NCI-H1436 (cell line): ENCODE measurements at regions not wholly inside any gene's neighbourhood (a gene's known extent, or its start where the extent isn't known, plus 50 kb on each side); places are given as distances from the start of the nearest gene placed in this dataset.
"Not testable (repeated sequence)": the region's sequence is repeated elsewhere in the genome, so short reads cannot be mapped to it uniquely, and the experiment has no call there.

Experiments
- DNase-seq: peaks from one replicate; lab custom pipeline; 2025; lab: John Stamatoyannopoulos, UW

DNA sequence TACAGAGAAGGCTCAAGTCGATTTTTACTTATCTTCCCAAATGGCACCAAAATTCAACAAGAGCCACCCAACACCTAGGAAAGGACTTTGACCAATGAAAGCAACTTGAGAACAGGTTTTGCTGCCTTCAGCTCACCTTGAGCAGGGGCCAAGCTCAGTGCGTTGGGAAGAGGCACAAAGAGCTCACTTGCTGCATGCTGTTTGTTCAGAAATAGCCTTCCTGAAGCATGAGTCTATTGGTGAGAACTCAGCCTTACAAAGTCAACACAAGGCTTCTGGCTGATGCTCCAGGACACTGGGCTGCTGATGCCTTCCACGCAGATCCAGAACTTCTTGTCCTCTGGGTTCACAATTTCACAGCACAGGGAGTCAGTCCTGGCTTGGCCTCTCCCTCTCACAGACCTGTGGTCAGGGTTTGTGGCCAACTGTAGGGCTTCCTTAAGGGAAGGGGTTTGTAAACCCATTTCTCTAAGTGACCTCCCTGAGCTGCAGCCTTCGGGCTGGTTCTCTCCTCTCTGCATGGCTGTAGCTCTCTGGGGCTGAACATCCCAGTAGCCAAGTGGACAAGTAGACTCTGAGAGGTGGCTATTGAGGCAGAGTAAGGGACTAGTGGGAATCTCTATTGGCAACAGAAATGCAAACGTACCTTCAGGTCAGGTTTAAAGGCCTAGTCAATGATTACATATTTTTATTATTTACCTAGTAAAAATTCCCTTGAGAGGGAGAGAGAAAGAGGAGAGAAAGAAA, 124.7 kb upstream of the GATA6 start:
- DNase-seq = no peak

DNA sequence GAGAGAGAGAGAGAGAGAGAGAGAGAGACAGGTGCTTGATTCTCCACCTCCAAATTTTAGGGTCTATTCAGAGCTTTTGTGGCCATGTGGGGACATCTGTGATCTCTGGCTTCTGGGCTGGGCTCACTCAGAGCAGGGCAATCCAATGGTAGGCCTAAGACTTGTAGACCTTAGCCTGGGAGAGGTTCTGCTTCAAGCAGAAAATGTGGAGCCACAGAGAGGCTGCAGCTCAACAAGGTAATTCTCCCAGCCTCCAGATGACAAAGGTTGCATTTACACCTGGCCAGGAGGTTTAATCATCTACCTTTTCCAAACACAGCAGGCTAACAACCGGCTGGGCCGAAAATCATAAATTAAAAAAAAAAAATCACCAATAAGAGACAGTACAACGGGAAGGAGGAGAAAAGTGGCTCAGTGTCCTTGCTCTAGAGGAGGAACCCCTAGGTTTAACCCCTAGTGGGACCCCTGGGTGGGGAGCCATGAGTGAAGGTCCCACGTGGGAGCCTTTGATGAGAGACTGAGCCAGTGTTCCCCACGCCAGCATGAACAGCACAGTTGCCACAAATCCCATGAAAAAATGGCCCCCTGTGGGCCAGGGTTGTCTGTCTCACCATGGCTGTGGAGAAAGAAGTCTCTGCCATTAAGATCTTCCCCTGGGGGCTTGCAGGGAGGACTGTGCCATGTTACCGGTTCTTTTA, 124.0 kb upstream of the GATA6 start:
- no peak for DNase-seq

DNA sequence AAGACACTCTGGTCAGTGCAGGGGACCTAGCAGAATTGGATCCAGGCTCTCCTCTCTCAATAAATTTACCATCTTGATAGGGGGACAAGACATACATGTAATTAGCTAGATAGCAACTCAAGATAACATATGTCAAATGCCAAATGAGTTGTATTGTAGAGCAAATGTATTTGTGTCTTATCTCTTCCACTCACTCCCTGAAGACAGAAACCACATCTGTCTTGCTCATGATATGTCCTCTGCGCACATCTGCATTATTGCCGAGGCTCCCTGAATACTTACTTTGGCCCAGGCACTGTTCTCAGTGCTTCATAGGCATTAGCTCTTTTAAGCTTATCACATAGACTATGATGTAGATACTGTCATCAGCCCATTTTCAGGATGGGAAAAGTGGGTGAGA, 122.9 kb upstream of the GATA6 start:
- DNase-seq = no peak

DNA sequence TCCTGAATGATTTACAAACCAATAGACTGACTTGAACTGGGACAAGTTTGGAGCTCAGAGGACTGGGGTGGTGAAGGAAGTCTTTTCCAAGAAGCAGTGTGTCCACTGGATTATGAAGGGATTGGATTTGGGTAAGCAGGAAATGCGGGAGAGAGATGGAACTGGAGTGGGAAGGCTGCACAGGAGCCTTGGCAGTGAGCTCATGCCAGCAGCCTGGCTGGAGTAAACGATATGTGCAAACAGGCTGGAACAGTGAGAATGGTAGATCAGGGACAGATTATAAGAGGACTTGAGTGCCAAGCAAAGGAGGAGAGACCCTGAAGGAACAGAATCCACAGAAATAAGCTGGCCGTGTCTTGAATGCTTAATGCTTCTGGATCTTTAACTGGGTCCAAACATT, 121.9 kb upstream of the GATA6 start:
- no peak for DNase-seq

DNA sequence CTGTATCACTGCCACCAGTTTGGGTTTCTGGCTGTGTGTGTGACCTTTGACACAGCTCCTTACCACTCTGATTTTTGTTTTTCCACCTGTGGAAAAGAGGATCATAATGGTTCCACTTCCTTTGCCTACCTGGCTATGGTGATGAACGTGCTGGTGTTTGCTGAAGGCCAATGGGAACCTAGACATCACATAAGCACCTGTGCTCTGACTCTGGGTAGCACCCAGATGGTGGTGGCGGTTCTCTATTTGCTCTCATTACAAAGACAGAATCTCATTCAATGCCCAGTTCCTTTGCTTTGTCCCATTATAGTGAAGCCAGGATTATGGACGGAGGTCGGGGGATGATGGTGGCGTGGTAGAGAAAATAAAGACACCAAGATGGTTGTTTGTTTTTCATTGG, 121.2 kb upstream of the GATA6 start:
- DNase-seq = no peak

DNA sequence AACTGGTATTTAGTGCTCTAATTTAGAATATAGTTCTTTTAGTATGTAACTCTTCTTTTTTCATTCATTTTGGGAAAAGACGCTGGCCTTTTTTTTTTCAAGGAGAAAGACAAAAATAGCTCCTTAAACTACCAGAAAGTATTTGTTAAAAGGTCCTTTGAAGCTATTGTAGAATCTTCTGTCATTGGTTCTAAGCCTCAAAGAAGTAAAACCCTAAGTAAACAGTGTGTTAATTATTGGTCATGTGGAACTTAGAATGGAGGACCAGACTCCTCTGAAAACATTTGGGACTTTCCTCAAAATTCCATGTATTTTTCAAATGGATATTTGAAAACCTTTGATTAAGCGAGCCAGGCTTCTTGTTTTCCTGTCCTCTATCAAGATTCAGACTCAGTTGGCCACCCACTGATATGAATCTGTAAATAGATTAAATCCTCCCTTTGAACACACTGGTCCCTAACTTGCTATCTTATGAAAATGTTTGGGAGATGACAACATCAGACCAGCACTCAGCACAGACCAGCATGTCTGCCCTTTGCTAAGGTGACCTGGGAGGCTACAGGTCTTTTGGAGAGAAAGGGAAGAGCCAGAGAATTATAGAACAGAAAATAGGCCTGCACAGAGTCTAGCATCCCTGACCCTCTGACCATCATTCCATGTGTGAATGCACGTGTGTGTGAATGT, 120.3 kb upstream of the GATA6 start:
- no peak for DNase-seq

DNA sequence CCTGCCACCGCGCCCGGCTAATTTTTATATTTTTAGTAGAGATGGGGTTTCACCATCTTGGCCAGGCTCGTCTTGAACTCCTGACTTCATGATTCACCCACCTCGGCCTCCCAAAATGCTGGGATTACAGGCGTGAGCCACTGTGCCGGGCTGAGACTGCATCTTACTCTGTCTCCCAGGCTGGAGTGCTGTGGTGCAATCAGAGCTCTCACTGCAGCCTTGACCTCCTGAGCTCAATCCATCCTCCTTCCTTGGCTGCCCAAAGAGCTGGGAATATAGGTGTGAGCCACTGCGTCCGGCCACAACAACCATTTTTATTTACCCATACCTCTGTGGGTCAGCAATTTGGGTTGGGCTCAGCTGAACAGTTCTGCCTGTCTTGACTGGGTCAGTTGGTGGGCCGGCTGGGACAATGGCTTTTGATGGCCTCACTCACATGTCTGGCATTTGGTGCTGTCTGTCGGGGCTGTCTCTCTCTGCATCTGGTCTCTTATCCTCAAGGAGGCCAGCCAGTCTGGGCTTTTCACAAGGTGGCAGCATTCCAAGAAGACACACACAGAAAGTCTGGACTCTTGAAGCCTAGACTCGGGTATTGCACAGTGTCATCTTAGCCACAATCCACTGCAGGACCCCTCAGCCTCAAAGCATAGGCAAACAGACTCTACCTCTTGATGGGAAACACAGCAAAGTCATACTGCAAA, 116.8 kb upstream of the GATA6 start:
- no peak for DNase-seq

DNA sequence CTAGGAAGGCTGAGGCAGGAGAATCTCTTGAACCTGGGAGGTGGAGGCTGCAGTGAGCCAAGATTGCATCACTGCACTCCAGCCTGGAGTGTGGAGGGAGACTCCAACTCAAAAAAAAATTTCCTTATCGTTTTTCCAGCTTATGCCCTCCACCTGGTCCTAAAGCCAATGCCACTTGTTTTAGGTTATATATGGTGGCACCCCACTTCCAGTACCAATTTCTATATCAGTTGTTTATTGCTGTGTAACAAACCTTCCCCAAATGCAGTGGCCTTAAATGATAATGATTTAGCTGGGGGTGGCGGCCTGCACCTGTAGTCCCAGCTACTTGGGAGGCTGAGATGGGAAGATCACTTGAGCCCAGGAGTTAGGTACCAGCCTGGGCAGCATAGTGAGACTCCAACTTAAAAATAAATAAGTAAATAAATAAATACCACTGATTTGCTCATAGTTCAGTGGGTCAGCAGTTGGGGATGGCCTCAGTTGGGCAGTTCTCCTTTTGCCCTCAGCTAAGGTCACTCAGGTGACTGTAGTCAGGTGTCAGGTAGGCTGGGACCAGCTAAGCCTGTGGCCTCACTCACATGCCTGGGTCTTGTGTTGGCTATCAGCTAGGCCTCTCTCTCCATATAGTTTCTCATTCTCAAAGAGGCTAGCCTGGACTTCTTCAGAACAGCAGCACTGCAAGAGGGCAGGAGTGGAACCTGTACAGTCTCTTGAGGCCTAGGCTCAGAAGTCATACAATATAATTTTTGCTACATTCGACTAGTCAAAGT, 113.7 kb upstream of the GATA6 start:
- DNase-seq = no peak

DNA sequence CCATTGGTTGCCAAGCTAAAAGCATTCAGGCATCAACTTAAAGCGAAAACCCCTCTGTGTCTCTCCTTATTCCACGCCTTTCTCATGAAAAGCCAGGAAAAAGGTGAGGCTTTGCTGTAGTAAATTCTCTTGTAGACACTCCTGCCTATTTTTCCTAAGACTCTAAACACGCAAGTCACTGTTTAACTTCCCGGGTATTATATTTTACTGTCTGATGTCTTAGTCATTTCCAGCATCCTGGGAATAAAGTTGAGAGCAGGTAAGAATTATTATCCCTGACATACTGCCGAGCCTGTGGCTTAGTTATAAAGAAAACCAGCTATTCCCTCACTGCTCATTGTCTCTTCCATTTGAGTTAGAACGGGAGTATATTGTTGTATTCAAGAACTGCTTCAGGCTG, 112.4 kb upstream of the GATA6 start:
- no peak for DNase-seq

DNA sequence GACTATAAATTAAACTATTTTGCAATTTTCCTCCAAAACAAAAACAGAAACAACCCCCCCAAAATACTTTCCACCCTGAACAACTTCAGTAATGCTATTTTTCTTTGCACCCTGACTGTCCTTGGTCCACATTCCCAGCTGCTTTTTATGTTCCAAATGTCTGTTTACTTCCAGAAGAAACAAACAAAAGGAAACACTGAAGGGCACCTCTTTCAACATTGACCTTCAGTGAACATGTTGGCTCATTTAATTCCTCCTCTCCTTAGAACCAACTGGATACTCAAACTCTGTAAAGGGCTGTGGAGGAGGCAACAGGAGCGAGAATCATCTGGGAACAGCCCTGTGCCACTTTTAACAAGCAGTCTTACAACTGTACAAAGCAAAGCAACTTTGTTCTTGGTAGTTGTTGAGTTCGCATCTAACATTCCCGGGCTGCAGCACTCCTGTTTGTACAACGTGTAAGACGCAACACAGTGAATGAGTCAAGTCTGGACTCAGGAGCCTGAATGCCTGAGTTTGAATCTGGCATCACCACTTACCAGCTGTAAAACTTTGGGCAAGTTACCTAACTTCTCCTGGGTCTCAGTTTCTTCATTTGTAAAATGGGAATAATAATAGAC, 111.4 kb upstream of the GATA6 start:
- no peak for DNase-seq

DNA sequence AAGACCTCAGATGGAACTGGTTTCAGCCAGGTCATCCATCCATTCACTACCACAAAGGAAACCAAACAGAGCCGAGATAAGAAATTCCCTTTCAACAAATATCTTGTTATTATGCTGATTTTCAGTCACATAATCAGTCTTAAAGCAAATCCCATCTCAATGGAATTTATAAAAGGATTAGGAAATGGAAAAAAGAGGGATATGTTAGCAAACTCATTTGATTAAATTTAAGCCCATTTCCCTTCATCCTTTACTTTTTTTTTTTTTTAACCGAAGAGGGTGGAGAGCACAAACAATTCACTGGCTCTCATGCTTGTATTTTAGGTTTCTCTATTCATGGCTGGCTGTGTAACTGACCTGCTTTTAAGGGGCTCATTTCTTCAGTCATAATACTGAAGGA, 109.0 kb upstream of the GATA6 start:
- no peak for DNase-seq

DNA sequence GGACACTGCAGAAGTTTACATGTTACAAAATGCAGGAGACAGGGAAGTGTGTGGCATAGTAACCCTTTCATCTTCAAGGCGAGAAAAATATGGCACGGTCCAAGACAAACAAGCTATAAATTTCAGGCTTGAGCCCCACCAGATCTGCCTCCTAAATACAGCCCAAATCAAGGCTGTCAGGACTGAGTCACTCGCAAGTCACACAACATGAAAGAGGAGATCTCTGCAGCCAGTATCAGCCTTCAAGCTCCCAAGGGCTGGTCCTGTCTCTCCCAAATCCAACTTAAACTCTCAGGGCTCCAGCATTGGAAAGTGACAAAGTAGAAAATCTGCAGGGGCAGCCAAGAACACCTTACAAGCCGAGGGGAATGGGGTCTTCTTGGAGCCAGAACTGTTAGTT, 106.3 kb upstream of the GATA6 start:
- no peak for DNase-seq

DNA sequence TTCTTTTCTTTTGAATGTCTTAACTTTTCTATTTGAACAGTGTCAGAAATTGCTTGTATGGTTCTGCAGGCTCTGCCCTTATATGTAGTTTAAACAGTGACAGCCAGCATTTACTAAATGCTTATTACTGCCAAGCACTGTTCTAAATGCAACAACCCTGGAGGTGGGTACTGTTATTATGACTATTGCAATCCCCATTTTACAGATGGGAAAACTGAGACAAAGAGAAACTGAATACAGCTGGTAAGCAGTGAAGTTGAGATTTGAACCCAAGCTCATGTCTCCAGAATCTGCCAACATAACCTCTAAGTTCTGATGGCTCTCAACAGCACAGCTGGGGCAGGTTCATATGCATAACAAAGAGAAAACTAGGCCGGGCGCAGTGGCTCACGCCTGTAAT, 105.7 kb upstream of the GATA6 start:
- DNase-seq = no peak

DNA sequence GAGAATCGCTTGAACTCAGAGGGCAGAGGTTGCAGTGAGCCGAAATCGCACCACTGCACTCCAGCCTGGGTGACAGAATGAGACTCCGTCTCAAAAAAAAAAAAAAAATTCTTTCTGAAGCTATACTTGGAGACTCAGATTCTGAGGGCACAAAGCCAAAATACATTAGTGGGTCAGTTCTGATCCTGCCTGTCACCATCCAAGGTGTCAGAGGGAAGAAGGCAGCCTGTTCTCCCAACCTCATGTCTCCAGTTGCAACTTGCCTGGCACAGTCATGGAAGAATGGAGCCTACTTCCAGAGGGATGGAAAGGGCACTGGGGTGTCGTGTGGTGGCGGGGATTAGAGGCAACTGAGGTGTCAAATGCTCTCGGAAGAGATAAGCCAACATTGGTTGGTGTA, 104.8 kb upstream of the GATA6 start:
- DNase-seq = no peak

DNA sequence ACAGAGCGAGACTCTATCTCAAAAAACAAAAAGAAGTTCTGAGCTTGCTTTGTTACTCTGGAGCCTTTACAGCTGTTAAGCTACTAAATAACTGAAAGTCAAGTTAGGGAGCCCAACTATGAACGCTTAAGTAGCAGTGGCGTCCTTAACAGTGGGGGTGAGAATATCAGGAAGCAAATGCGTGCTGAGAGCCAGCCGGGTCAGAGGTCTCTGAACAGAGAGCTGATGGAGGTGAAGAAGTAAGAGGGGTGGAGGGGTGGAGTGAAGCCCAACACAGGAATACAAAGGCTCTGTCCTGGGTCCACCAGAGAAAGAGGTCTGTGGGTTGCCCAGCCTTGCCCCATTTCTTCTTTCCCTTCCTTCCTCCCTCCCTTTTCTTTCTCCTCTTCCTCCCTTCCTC, 104.1 kb upstream of the GATA6 start:
- no peak for DNase-seq

DNA sequence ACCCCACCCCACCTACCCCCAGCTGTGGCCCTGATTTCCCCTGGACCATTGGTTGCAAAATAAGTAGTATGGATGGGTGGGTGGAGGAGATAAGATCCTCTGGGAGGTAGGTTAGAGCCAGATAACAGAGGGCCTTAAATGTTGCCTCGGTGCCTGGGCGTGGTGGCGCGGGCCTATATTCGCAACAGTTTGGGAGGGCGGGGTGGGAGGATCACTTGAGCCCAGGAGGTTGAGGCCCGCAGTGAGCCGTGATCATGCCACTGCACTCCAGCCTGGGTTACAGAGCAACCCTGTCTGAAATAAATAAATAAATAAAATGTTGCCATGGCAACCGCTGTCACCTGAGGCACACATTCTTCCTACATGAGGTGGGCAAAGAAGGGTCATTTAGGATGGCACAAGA, 103.3 kb upstream of the GATA6 start:
- DNase-seq = no peak

DNA sequence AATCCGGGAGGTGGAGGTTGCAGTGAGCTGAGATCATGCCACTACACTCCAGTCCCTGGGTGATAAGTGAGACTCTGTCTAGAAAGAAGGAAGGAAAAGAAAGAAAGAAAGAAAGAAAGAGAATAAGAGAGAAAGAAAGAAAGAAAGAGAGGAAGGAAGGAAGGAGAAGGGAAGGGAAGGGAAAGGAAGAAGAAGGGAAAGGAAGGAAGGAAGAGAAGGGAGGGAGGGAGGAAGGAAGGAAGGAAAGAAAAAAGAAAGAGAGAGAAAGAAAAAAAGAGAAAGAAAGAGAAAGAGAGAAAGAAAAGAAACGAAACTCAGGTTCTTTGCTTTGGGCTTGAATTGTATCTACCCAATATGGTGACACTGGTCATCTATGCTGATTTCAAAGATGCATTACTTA, 102.3 kb upstream of the GATA6 start:
- no peak for DNase-seq

DNA sequence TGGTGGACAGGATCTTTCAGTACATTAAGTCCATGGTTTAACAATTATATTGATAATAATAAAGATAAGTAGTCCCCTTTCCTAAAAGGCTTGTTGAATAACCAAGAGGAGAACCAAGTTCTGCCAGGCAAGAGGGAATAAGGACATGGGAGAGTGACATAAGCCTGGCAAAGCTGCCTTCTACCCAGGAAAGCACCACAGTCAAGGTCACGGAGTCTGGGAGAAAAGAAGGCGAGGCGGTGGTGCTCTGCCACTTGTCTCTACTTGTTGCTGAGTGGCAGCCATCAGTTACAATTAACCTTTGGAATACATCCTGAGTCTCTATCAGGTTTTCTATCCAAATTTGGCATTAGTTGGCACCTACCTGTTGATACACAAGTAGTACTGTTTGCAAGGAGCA, 101.7 kb upstream of the GATA6 start:
- no peak for DNase-seq

DNA sequence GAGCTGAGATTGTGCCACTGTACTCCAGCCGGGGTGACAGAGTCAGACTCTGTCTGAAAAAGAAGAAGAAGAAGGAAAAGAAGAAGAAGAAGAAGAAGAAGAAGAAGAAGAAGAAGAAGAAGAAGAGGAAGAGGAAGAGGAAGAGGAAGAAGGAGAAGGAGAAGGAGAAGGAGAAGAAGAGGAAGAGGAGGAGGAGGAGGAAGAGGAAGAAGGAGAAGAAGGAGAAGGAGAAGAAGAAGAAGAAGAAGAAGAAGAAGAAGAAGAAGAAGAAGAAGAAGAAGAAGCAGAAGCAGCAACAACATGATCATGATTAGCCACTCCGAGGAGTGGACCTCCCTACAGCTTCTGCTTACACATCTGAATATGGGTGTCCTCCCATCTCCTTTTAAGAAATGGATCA, 100.6 kb upstream of the GATA6 start:
- not testable (repeated sequence) for DNase-seq

DNA sequence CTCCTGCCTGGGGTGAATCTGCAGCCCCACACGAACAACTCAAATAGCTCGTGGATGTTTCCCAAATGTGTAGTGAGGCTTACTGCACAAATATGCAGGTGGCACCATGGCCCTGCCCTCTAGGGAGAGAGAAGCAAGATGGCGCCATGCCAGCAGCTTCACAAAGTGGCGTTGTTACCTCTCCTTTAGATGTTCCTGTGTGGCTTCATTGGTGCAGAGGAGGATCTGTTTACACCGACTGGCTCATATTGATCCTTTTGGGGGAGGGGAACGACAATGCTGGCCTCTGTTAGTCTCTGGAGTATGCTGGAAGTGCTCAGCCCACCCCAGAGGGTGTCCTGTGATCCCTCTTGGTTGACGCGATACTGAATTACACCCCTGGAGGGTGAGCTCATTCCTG, 99.5 kb upstream of the GATA6 start:
- DNase-seq = no peak

DNA sequence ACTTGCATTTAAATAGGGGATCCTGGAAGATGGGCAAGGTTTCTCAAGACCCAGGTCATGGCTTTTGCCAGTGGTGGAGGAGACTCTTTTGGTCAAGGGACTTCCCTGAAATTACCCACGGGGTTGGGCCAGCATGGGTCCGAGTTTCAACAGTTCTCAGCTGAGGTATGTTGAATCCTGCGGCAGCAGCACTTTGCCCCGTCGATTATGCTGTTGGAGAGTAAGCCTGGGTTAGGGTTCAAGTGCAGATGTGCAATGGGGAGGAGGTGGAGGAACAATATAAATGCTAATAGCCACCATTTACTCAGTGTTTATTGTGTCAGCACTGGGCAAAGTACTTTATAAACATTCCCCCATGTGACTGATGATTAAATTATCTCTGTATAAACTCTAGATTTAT, 96.0 kb upstream of the GATA6 start:
- DNase-seq = no peak
